Body of pancreas (tissue), 4 donors: ENCODE measurements at regions not wholly inside any gene's neighbourhood (a gene's known extent, or its start where the extent isn't known, plus 50 kb on each side); places are given as distances from the start of the nearest gene placed in this dataset.

ENCODE experiments used
- ATAC-seq: fragments of 150-250 bp; one replicate; pipeline ENCODE4 v1.9.1; 2016
- DNase-seq, 4 donors: peaks; one replicate each; pipeline ENCODE4 v3.0.0-alpha.2; 2019
- H3K27ac ChIP-seq, 4 donors: fragments of 200-600 bp; sonication (generic); 1 replicate in 3 of 4; 2 replicates in 1 of 4; pipeline versions ENCODE4 v1.5.1 to v1.6.1; 2016 to 2019; ENCODE audit warnings: mild to moderate bottlenecking in 1 of 4, mixed read lengths in 1 of 4, moderate library complexity in 1 of 4
- H3K27me3 ChIP-seq, 2 donors: fragments of 200-600 bp; sonication (generic); one replicate each; pipeline ENCODE4 v1.6.0; 2016; ENCODE audit warnings: mild to moderate bottlenecking in 1 of 2
- H3K36me3 ChIP-seq, 2 donors: fragments of 200-600 bp; sonication (generic); replicated peaks in 1 of 2; 2 replicates each; pipeline ENCODE4 v1.5.1; 2016; ENCODE audit warnings: low read depth in 2 of 2; ENCODE audit not compliant: insufficient read depth in 1 of 2
- H3K4me1 ChIP-seq: fragments of 200-600 bp; sonication (generic); one replicate; pipeline ENCODE4 v1.6.0; 2016
- H3K4me3 ChIP-seq, 2 donors: fragments of 200-600 bp; sonication (generic); 1 replicate in 1 of 2; 2 replicates in 1 of 2; pipeline ENCODE4 v1.5.1; 2016 to 2019
- H3K9me3 ChIP-seq, 3 donors: fragments of 200-600 bp; sonication (generic); 1 replicate in 2 of 3; 2 replicates in 1 of 3; pipeline ENCODE4 v1.5.1; 2016
- CTCF ChIP-seq, 7 experiments: fragments of 450-650 bp in 4 of 7; fragments of 200-600 bp in 3 of 7; sonication (generic) in 3 of 7; IDR thresholded peaks; one replicate each; pipeline ENCODE4 v1.5.1; 2016 to 2019; ENCODE audit warnings: antibody characterized with exemption in 7 of 7
- POLR2A ChIP-seq, 3 donors: fragments of 450-650 bp; IDR thresholded peaks; one replicate each; pipeline ENCODE4 v1.6.1; 2016; ENCODE audit warnings: antibody characterized with exemption in 3 of 3, mild to moderate bottlenecking in 2 of 3
- WGBS, 2 donors: methylation state at CpG; one replicate each; pipeline ENCODE4 v1.1.5; 2017; 5-methylcytosine and 5-hydroxymethylcytosine counted together
- intact Hi-C: fragments of 100-400 bp; cut with DNase I; formaldehyde crosslinking; loops from one replicate; pipeline ENCODE4 v1.15.1; 2023

DNA sequence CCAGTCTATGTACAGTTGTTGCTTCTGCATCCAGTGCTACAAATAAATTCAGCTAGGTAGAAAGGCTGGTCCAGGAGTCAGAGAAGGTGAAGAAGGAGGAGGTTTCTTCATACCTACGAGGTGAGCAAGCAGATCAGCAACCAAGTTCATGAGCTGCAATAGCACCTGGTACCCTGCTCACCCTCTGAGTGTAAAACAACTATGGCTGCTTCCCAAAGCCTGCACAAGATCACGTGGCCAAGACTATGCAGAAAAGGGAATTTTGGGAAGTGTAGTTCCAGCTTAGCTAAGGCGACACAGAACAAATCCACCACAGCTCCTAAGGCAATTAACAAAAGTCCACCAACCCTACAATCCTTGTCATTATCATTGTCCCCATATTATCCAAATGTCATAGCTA is 95.9 kb upstream of the AUTS2 start:
- H3K36me3 ChIP-seq = no peaks in the 10 kb centered on the region
- DNase-seq (no peak), ATAC-seq (no peak)
- H3K4me1 ChIP-seq = no peaks in the 10 kb centered on the region
- H3K27me3 ChIP-seq = no peaks in the 10 kb centered on the region
- H3K4me3 ChIP-seq = no peak overlapping the region
- TF ChIP-seq CTCF (IDR thresholded peaks at IDR 0.05) = no peak
- TF ChIP-seq POLR2A (IDR thresholded peaks at IDR 0.05) = no peak
- no peaks in the 10 kb centered on the region for H3K9me3 ChIP-seq
- no peak overlapping the region for H3K27ac ChIP-seq
- intact Hi-C loops = no loop called here
- WGBS, 2 donors = 56% methylated on average over 3 of the region's 3 CpGs

DNA sequence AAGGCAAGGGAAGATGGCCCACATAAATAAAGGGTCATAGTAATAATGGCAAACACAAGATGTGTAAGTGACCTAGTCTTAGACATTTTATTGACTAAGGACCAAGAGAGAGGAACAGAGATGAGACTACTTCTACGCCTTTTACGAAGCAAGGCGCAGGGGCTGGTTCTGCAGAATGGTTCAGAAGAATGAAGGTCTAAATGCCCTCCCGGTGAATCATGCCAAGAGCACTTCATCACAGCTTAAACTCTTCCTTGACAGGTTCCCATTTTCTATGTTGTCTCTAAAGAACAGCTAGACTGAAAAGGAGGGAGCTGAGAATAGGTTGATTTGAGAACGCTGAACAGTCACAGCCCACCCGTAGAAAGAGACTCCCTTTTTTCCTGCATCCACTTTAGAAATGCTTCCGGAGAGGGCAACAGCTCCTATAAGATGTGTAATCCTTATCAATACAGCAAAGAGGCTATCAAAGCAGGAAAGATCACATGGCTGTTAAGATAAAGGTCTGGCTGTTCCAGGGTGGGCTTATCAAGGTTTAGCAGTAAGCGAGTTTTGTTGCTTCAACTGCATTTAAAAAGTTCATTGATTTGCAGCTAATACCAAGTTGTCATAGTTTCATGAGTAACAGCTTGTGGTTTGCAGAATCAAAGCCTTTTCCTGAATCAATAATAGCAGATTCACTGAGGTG is 93.4 kb upstream of the AUTS2 start:
- Histone ChIP-seq H3K4me3 (no peak overlapping the region), H3K36me3 (no peaks in the 10 kb centered on the region), H3K9me3 (no peaks in the 10 kb centered on the region), H3K27ac (no peak overlapping the region), H3K27me3 (no peaks in the 10 kb centered on the region), H3K4me1 (no peaks in the 10 kb centered on the region)
- no peak for ATAC-seq
- TF ChIP-seq CTCF (IDR thresholded peaks at IDR 0.05) (no peak), POLR2A (IDR thresholded peaks at IDR 0.05) (no peak)
- intact Hi-C loops = no loop called here
- 43 to 50% methylated on average over 8 of the region's 8 CpGs for WGBS, 2 donors
- no peak for DNase-seq

GRCh38 chr7:69508736-69509135 is 89.5 kb upstream of the AUTS2 start:
- ATAC-seq (no peak), DNase-seq (no peak)
- intact Hi-C loops = no loop called here
- 87 to 92% methylated on average over 2 of the region's 2 CpGs for WGBS, 2 donors
- H3K27me3 ChIP-seq = no peaks in the 10 kb centered on the region
- H3K27ac ChIP-seq = no peak overlapping the region
- no peaks in the 10 kb centered on the region for H3K36me3 ChIP-seq
- H3K4me1 ChIP-seq = no peaks in the 10 kb centered on the region
- no peak overlapping the region for H3K4me3 ChIP-seq
- no peaks in the 10 kb centered on the region for H3K9me3 ChIP-seq
- TF ChIP-seq POLR2A (IDR thresholded peaks at IDR 0.05) (no peak), CTCF (IDR thresholded peaks at IDR 0.05) (no peak)

GRCh38 chr7:69510114-69510513 is 88.2 kb upstream of the AUTS2 start:
- 87 to 93% methylated on average over 4 of the region's 4 CpGs for whole genome bisulfite sequencing, 2 donors
- no peak for ATAC-seq

More at GRCh38 chr7:69510114-69510513, 88.2 kb upstream of the AUTS2 start:
- no peak overlapping the region for H3K27ac ChIP-seq
- intact Hi-C loops = no loop called here
- H3K36me3 ChIP-seq = no peaks in the 10 kb centered on the region
- H3K4me1 ChIP-seq = no peaks in the 10 kb centered on the region
- TF ChIP-seq POLR2A (IDR thresholded peaks at IDR 0.05) (no peak), CTCF (IDR thresholded peaks at IDR 0.05) (no peak)
- no peaks in the 10 kb centered on the region for H3K27me3 ChIP-seq
- H3K9me3 ChIP-seq = no peaks in the 10 kb centered on the region
- no peak for DNase-seq
- H3K4me3 ChIP-seq = no peak overlapping the region
